ENCODE measurements at regions not wholly inside any gene's neighbourhood (a gene's known extent, or its start where the extent isn't known, plus 50 kb on each side); places are given as distances from the start of the nearest gene placed in this dataset.

DNA sequence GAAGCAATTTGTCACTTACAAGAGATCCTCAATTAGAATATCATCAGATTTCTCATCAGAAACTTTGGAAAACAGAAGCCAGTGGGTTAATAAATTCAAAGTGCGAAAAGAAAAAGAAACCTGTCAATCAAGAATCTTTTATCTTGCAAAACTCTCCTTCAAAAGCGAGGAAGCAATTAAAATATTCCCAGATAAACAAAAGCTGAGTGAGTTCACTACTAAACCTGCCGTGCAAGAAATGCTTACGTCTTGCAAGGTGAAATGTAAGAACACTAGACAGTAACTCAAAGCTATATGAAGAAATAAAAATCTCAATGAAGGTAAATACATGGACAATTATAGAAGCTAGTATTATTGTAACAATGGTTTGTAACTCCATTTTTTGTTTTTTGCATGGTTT lies 62.8 kb upstream of the IL33 start (continued):
- TF ChIP-seq, protein P1, sequence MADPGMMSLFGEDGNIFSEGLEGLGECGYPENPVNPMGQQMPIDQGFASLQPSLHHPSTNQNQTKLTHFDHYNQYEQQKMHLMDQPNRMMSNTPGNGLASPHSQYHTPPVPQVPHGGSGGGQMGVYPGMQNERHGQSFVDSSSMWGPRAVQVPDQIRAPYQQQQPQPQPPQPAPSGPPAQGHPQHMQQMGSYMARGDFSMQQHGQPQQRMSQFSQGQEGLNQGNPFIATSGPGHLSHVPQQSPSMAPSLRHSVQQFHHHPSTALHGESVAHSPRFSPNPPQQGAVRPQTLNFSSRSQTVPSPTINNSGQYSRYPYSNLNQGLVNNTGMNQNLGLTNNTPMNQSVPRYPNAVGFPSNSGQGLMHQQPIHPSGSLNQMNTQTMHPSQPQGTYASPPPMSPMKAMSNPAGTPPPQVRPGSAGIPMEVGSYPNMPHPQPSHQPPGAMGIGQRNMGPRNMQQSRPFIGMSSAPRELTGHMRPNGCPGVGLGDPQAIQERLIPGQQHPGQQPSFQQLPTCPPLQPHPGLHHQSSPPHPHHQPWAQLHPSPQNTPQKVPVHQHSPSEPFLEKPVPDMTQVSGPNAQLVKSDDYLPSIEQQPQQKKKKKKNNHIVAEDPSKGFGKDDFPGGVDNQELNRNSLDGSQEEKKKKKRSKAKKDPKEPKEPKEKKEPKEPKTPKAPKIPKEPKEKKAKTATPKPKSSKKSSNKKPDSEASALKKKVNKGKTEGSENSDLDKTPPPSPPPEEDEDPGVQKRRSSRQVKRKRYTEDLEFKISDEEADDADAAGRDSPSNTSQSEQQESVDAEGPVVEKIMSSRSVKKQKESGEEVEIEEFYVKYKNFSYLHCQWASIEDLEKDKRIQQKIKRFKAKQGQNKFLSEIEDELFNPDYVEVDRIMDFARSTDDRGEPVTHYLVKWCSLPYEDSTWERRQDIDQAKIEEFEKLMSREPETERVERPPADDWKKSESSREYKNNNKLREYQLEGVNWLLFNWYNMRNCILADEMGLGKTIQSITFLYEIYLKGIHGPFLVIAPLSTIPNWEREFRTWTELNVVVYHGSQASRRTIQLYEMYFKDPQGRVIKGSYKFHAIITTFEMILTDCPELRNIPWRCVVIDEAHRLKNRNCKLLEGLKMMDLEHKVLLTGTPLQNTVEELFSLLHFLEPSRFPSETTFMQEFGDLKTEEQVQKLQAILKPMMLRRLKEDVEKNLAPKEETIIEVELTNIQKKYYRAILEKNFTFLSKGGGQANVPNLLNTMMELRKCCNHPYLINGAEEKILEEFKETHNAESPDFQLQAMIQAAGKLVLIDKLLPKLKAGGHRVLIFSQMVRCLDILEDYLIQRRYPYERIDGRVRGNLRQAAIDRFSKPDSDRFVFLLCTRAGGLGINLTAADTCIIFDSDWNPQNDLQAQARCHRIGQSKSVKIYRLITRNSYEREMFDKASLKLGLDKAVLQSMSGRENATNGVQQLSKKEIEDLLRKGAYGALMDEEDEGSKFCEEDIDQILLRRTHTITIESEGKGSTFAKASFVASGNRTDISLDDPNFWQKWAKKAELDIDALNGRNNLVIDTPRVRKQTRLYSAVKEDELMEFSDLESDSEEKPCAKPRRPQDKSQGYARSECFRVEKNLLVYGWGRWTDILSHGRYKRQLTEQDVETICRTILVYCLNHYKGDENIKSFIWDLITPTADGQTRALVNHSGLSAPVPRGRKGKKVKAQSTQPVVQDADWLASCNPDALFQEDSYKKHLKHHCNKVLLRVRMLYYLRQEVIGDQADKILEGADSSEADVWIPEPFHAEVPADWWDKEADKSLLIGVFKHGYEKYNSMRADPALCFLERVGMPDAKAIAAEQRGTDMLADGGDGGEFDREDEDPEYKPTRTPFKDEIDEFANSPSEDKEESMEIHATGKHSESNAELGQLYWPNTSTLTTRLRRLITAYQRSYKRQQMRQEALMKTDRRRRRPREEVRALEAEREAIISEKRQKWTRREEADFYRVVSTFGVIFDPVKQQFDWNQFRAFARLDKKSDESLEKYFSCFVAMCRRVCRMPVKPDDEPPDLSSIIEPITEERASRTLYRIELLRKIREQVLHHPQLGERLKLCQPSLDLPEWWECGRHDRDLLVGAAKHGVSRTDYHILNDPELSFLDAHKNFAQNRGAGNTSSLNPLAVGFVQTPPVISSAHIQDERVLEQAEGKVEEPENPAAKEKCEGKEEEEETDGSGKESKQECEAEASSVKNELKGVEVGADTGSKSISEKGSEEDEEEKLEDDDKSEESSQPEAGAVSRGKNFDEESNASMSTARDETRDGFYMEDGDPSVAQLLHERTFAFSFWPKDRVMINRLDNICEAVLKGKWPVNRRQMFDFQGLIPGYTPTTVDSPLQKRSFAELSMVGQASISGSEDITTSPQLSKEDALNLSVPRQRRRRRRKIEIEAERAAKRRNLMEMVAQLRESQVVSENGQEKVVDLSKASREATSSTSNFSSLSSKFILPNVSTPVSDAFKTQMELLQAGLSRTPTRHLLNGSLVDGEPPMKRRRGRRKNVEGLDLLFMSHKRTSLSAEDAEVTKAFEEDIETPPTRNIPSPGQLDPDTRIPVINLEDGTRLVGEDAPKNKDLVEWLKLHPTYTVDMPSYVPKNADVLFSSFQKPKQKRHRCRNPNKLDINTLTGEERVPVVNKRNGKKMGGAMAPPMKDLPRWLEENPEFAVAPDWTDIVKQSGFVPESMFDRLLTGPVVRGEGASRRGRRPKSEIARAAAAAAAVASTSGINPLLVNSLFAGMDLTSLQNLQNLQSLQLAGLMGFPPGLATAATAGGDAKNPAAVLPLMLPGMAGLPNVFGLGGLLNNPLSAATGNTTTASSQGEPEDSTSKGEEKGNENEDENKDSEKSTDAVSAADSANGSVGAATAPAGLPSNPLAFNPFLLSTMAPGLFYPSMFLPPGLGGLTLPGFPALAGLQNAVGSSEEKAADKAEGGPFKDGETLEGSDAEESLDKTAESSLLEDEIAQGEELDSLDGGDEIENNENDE (IDR thresholded peaks at IDR 0.05; ENCODE audit: insufficient replicate concordance, low read length) = no peak
- TF ChIP-seq ASH2L (IDR thresholded peaks at IDR 0.05; ENCODE audit: low read length) = no peak
- TF ChIP-seq CHD1 (IDR thresholded peaks at IDR 0.05; ENCODE audit: low read depth, low read length) = no peak
- TF ChIP-seq RXRA (IDR thresholded peaks at IDR 0.05; ENCODE audit: insufficient read depth, low read depth, low read length) = no peak
- no peak for TF ChIP-seq CBX5 (IDR thresholded peaks at IDR 0.05; ENCODE audit: low read depth, low read length)
- no peak for TF ChIP-seq NANOG (IDR thresholded peaks at IDR 0.05; ENCODE audit: insufficient read depth, low read depth, low read length, poor library complexity, severe bottlenecking)
- no peak for TF ChIP-seq MAFK (IDR thresholded peaks at IDR 0.05; ENCODE audit: low read depth, low read length)

Data from H1 (cell line).